ENCODE measurements at regions not wholly inside any gene's neighbourhood (a gene's known extent, or its start where the extent isn't known, plus 50 kb on each side); places are given as distances from the start of the nearest gene placed in this dataset.

DNA sequence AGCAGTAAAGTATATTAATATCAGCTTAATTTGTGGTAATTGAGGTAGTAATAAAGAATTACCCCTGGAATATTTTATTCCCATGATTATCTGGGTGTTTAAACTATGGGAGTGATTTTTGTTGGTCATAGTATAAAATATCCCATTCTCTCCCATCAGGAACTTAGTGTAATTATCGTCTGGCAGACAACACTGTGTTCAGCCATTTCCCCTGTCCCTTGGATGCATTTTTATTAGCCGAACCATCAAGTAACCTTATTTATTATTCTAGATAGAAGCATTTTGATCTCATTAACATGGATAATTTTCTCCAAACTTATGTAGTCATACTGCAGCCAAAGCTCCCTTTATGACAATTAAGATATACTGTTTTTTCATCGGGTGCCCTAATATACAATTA is 320.8 kb downstream of the MAT2B start:
- no peak for DNase-seq (ENCODE audit: extremely low read depth, insufficient read length)
- no peaks in the 10 kb centered on the region for H3K36me3 ChIP-seq (ENCODE audit: control insufficient read depth, insufficient read depth, low read length)
- H3K4me3 ChIP-seq (replicated peaks; ENCODE audit: low read depth, low read length), result no peak overlapping the region
- H3K27me3 ChIP-seq (replicated peaks; ENCODE audit: control insufficient read depth, insufficient read depth, low read length), result no peaks in the 10 kb centered on the region
- TF ChIP-seq, protein P1, sequence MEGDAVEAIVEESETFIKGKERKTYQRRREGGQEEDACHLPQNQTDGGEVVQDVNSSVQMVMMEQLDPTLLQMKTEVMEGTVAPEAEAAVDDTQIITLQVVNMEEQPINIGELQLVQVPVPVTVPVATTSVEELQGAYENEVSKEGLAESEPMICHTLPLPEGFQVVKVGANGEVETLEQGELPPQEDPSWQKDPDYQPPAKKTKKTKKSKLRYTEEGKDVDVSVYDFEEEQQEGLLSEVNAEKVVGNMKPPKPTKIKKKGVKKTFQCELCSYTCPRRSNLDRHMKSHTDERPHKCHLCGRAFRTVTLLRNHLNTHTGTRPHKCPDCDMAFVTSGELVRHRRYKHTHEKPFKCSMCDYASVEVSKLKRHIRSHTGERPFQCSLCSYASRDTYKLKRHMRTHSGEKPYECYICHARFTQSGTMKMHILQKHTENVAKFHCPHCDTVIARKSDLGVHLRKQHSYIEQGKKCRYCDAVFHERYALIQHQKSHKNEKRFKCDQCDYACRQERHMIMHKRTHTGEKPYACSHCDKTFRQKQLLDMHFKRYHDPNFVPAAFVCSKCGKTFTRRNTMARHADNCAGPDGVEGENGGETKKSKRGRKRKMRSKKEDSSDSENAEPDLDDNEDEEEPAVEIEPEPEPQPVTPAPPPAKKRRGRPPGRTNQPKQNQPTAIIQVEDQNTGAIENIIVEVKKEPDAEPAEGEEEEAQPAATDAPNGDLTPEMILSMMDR (IDR thresholded peaks at IDR 0.05; ENCODE audit: insufficient read depth, low read length, poor library complexity, severe bottlenecking), result no peak

DNA sequence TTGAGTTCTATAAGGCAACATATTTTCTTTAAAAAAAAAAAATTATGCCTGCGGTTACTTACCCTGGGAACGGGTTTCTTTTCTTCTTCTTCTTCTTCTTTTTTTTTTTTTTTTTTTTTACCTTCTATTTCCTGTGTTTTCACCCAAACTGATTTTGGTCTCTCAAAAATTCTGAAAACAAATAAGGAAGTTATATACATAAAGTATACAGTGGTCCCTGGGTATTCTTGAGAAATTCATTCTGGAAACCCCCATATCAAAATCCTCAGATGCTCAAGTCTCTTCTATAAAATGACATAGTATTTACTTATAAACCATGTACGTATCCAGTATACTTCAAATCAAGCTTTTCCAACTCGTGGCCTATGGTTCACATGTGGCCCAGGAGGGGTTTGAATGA is 326.7 kb downstream of the MAT2B start:
- no peak for DNase-seq (ENCODE audit: extremely low read depth, insufficient read length)
- H3K36me3 ChIP-seq (ENCODE audit: control insufficient read depth, insufficient read depth, low read length), result no peaks in the 10 kb centered on the region
- H3K4me3 ChIP-seq (replicated peaks; ENCODE audit: low read depth, low read length), result no peak overlapping the region
- TF ChIP-seq, protein P1 (IDR thresholded peaks at IDR 0.05; ENCODE audit: insufficient read depth, low read length, poor library complexity, severe bottlenecking), result no peak
- no peaks in the 10 kb centered on the region for H3K27me3 ChIP-seq (replicated peaks; ENCODE audit: control insufficient read depth, insufficient read depth, low read length)

DNA sequence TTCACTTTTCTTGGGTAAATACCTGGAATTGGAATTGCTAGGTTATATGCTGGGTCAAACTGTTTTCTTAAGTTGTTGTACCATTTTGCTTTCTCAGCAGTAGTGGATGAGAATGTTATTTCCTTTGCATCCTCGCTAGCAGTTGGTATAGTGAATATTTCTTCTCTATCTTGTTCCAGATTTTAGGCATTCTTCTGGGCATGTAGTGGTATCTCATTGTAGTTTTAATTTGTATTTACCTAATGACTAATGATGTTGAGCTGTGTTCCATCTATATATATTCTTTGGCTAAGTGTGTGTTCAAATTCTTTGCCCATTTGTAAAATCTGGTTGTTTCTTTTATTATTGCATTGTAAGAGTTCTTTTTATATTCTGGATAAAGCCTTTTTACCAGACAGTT is 333.3 kb downstream of the MAT2B start:
- DNase-seq (ENCODE audit: extremely low read depth, insufficient read length), result no peak
- Histone ChIP-seq H3K36me3 (ENCODE audit: control insufficient read depth, insufficient read depth, low read length) (no peaks in the 10 kb centered on the region), H3K27me3 (replicated peaks; ENCODE audit: control insufficient read depth, insufficient read depth, low read length) (no peaks in the 10 kb centered on the region), H3K4me3 (replicated peaks; ENCODE audit: low read depth, low read length) (no peak overlapping the region)
- TF ChIP-seq, protein P1 (IDR thresholded peaks at IDR 0.05; ENCODE audit: insufficient read depth, low read length, poor library complexity, severe bottlenecking), result no peak

DNA sequence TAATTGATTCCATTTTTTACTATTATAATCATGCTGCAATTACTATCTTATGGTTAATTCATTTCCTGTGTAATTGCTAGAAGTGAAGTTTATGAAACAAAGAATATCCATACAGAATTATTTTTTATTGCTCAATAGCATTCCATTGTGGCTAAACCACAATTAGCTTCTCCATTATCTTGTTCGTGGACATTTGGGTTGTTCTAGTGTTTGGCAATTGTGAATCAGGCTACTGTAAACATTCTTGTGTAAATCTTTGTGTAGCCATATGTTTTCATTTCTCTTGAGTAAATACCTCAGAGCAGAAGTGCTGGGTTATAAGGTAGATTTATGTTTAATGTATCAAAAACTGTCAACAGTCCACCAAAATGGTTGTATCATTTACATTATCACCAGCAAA is 341.1 kb downstream of the MAT2B start:
- TF ChIP-seq, protein P1 (IDR thresholded peaks at IDR 0.05; ENCODE audit: insufficient read depth, low read length, poor library complexity, severe bottlenecking), result no peak

DNA sequence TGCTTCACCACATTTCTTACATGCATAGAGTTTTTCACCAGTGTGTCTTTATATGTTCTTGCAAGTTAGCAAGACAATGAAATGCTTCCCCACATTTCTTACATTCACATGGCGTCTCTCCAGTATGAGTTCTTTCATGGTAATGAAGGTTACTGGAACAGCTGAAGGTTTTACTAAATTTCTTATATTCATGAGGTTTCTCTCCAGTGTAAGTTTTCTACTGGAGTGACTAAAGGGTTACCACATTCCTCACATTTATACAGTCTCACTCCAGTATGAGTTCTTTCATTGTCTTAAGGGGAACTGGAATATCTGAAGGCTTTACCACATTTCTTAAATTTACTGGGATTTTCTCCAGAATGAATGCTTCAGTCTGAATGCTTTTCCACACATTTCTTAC is 350.3 kb downstream of the MAT2B start:
- DNase-seq (ENCODE audit: extremely low read depth, insufficient read length), result no peak
- TF ChIP-seq, protein P1 (IDR thresholded peaks at IDR 0.05; ENCODE audit: insufficient read depth, low read length, poor library complexity, severe bottlenecking), result no peak
- Histone ChIP-seq H3K27me3 (replicated peaks; ENCODE audit: control insufficient read depth, insufficient read depth, low read length) (no peaks in the 10 kb centered on the region), H3K36me3 (ENCODE audit: control insufficient read depth, insufficient read depth, low read length) (no peaks in the 10 kb centered on the region), H3K4me3 (replicated peaks; ENCODE audit: low read depth, low read length) (no peak overlapping the region)

More for the DNA sequence above, 341.1 kb downstream of the MAT2B start:
- H3K36me3 ChIP-seq (ENCODE audit: control insufficient read depth, insufficient read depth, low read length), result no peaks in the 10 kb centered on the region
- H3K4me3 ChIP-seq (replicated peaks; ENCODE audit: low read depth, low read length), result no peak overlapping the region
- no peaks in the 10 kb centered on the region for H3K27me3 ChIP-seq (replicated peaks; ENCODE audit: control insufficient read depth, insufficient read depth, low read length)
- no peak for DNase-seq (ENCODE audit: extremely low read depth, insufficient read length)

DNA sequence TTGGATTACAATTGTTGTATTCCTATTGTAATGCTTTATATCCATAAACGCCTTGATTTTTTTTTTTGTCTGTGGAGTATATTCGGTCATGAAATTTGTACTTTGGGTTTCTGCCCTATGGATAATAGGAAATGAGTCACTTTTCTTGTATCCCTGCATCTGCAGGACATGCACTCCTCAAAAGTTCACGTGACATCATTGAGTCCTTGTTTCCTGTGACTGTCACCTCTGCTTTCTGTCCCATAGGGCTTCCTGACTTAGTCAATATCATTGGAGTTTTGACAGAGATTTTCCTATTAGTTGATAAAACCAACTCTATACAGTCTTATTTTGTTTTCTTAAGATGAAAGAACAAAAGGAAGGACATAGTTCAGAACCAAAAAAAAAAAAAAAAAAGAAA is 356.3 kb downstream of the MAT2B start:
- Histone ChIP-seq H3K4me3 (replicated peaks; ENCODE audit: low read depth, low read length) (no peak overlapping the region), H3K36me3 (ENCODE audit: control insufficient read depth, insufficient read depth, low read length) (no peaks in the 10 kb centered on the region), H3K27me3 (replicated peaks; ENCODE audit: control insufficient read depth, insufficient read depth, low read length) (no peaks in the 10 kb centered on the region)
- TF ChIP-seq, protein P1 (IDR thresholded peaks at IDR 0.05; ENCODE audit: insufficient read depth, low read length, poor library complexity, severe bottlenecking), result no peak
- DNase-seq (ENCODE audit: extremely low read depth, insufficient read length), result no peak
